ENCODE measurements at regions not wholly inside any gene's neighbourhood (a gene's known extent, or its start where the extent isn't known, plus 50 kb on each side); places are given as distances from the start of the nearest gene placed in this dataset.

GRCh38 chr11:69982690-69983570 lies 95.2 kb upstream of the ANO1 start:
- no peak overlapping the region for H3K27ac ChIP-seq (ENCODE audit: extremely low read length, insufficient read depth, low read length)
- no peak for TF ChIP-seq PAF1 (CRISPR knock-in tag; IDR thresholded peaks at IDR 0.05)
- 0 out of 4 replicates have a peak, but pooled peaks have one; percentile 22 to 42 for TF ChIP-seq MAFK (conservative IDR thresholded peaks at IDR 0.05 in 1 of 2, IDR thresholded peaks at IDR 0.05 in 1 of 2; ENCODE audit: low read length in 2 of 2)
- H3K36me3 ChIP-seq (replicated peaks in 1 of 2; ENCODE audit: control insufficient read depth in 1 of 2, insufficient read depth in 2 of 2, low read length in 2 of 2), result no peaks in the 10 kb centered on the region
- H3K4me3 ChIP-seq (replicated peaks in 1 of 3; ENCODE audit: insufficient read depth in 1 of 3, low read depth in 2 of 3, low read length in 3 of 3), result no peak overlapping the region
- intact Hi-C loops (cut with micrococcal nuclease; ENCODE audit: unreplicated experiment), result no loop called here
- DNase-seq (ENCODE audit: low spot score) (no peak), ATAC-seq (no peak), FAIRE-seq (no peak)
- in situ Hi-C loops (cut with HindIII; ENCODE audit: extremely low pct_ligation_motif_present, low pct_unique_long_range_greater_than_20kb), result no loop called here
- H3K9me3 ChIP-seq (ENCODE audit: low read length), result no peaks in the 10 kb centered on the region
- CTCF ChIA-PET (ENCODE audit: low intra/inter-chr PET ratio, low total read pairs), result no interaction called here
- POLR2A ChIA-PET, result no interaction called here
- peaks cover 4% of the 10 kb centered on the region; the same call in 1 of the 2 replicates for H4K20me1 ChIP-seq (ENCODE audit: insufficient read depth, low read length)
- no peaks in the 10 kb centered on the region for H3K4me1 ChIP-seq (ENCODE audit: insufficient read depth, low read length)
- H3K79me2 ChIP-seq (ENCODE audit: insufficient read depth, low read length), result no peaks in the 10 kb centered on the region
- H3K27me3 ChIP-seq (ENCODE audit: control insufficient read depth in 1 of 2, insufficient read depth in 2 of 2, low read length in 2 of 2), result peaks cover 11 to 85% of the 10 kb centered on the region in 2 experiments
- no peak overlapping the region for H2AFZ ChIP-seq (ENCODE audit: low read length)
- 46% methylated on average over 17 of the region's 20 CpGs for WGBS (ENCODE audit: low lambda C conversion rate)
- no TSS peak for BruUV-seq (replicated peaks)
- no peak overlapping the region for H3K9ac ChIP-seq (ENCODE audit: insufficient read depth, low read depth, low read length)
- H3K4me2 ChIP-seq (ENCODE audit: low read depth, low read length), result no peak overlapping the region

- BruUV-seq (replicated peaks), result no TSS peak
- no peak for ATAC-seq
- no peak overlapping the region for H2AFZ ChIP-seq (ENCODE audit: low read length)
- H4K20me1 ChIP-seq (ENCODE audit: insufficient read depth, low read length), result peaks cover 4% of the 10 kb centered on the region; the same call in 1 of the 2 replicates
- POLR2A ChIA-PET, result no interaction called here
- TF ChIP-seq MXI1 (IDR thresholded peaks at IDR 0.05; ENCODE audit: borderline replicate concordance, low read depth, low read length), result no peak
- peak; percentile 36; the same call in 1 of the 2 replicates for TF ChIP-seq RAD51 (IDR thresholded peaks at IDR 0.05; ENCODE audit: borderline replicate concordance)
- H3K79me2 ChIP-seq (ENCODE audit: insufficient read depth, low read length), result no peaks in the 10 kb centered on the region
- no peaks in the 10 kb centered on the region for H3K9me3 ChIP-seq (ENCODE audit: low read length)
- H3K4me2 ChIP-seq (ENCODE audit: low read depth, low read length), result no peak overlapping the region
- no peak overlapping the region for H3K4me3 ChIP-seq (replicated peaks in 1 of 3; ENCODE audit: insufficient read depth in 1 of 3, low read depth in 2 of 3, low read length in 3 of 3)
- WGBS (ENCODE audit: low lambda C conversion rate), result 50% methylated on average over 8 of the region's 10 CpGs
- no peaks in the 10 kb centered on the region for H3K36me3 ChIP-seq (replicated peaks in 1 of 2; ENCODE audit: control insufficient read depth in 1 of 2, insufficient read depth in 2 of 2, low read length in 2 of 2)
- no peak for DNase-seq (ENCODE audit: low spot score)
- in situ Hi-C loops (cut with HindIII; ENCODE audit: extremely low pct_ligation_motif_present, low pct_unique_long_range_greater_than_20kb) (no loop called here), intact Hi-C loops (cut with micrococcal nuclease; ENCODE audit: unreplicated experiment) (no loop called here)
- H3K4me1 ChIP-seq (ENCODE audit: insufficient read depth, low read length), result no peaks in the 10 kb centered on the region
- no peak overlapping the region for H3K27ac ChIP-seq (ENCODE audit: extremely low read length, insufficient read depth, low read length)
- FAIRE-seq, result no peak
- H3K27me3 ChIP-seq (ENCODE audit: control insufficient read depth in 1 of 2, insufficient read depth in 2 of 2, low read length in 2 of 2), result peaks cover 11 to 85% of the 10 kb centered on the region in 2 experiments
- CTCF ChIA-PET (ENCODE audit: low intra/inter-chr PET ratio, low total read pairs), result no interaction called here
- no peak overlapping the region for H3K9ac ChIP-seq (ENCODE audit: insufficient read depth, low read depth, low read length)
Measured at GRCh38 chr11:69983571-69983877, 94.6 kb upstream of the ANO1 start.

All from HepG2 (cell line).